ENCODE measurements at regions not wholly inside any gene's neighbourhood (a gene's known extent, or its start where the extent isn't known, plus 50 kb on each side); places are given as distances from the start of the nearest gene placed in this dataset.
"Not testable (repeated sequence)": the region's sequence is repeated elsewhere in the genome, so short reads cannot be mapped to it uniquely, and the experiment has no call there.

DNA sequence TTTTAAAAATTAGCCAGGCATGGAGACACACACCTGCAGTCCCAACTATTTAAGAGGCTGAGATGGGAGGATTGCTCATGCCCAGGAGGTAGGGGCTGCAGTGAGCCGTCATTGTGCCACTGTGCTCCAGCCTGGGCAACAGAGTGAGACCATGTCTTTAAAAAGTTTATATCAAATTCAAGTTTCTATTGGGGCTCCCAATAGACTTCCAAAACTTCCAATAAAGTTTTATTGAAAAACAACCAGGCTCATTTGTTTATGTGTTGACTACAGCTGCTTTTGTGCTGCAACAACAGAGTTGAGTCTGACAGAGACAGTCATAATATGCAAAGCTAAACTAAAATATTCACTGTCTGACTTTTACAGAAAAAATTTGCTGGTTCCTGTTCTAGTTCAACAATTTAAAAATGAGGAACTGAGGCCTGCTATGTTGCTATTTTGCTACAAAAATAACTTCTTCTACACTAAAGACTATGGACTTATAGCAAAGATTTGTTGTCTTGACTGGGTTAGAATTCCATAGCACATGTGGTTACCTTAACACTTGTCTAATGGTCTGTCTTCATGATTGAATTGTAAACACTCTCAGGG, 63.3 kb upstream of the RELL1 start:
- H3K4me1 Mint-ChIP-seq (ENCODE audit: low read depth) = no peaks in the 10 kb centered on the region
- no peaks in the 10 kb centered on the region for H3K27me3 Mint-ChIP-seq (ENCODE audit: low read depth)
- TF ChIP-seq, protein P1, sequence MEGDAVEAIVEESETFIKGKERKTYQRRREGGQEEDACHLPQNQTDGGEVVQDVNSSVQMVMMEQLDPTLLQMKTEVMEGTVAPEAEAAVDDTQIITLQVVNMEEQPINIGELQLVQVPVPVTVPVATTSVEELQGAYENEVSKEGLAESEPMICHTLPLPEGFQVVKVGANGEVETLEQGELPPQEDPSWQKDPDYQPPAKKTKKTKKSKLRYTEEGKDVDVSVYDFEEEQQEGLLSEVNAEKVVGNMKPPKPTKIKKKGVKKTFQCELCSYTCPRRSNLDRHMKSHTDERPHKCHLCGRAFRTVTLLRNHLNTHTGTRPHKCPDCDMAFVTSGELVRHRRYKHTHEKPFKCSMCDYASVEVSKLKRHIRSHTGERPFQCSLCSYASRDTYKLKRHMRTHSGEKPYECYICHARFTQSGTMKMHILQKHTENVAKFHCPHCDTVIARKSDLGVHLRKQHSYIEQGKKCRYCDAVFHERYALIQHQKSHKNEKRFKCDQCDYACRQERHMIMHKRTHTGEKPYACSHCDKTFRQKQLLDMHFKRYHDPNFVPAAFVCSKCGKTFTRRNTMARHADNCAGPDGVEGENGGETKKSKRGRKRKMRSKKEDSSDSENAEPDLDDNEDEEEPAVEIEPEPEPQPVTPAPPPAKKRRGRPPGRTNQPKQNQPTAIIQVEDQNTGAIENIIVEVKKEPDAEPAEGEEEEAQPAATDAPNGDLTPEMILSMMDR (IDR thresholded peaks at IDR 0.05) = no peak
- H3K9me3 Mint-ChIP-seq (ENCODE audit: low read depth) = no peaks in the 10 kb centered on the region
- DNase-seq (ENCODE audit: low spot score) = no peak
- no peak overlapping the region for H3K4me3 Mint-ChIP-seq (ENCODE audit: unreplicated experiment)
- H3K27ac Mint-ChIP-seq (ENCODE audit: unreplicated experiment) = no peak overlapping the region
- H3K36me3 Mint-ChIP-seq (ENCODE audit: low read depth) = no peaks in the 10 kb centered on the region

DNA sequence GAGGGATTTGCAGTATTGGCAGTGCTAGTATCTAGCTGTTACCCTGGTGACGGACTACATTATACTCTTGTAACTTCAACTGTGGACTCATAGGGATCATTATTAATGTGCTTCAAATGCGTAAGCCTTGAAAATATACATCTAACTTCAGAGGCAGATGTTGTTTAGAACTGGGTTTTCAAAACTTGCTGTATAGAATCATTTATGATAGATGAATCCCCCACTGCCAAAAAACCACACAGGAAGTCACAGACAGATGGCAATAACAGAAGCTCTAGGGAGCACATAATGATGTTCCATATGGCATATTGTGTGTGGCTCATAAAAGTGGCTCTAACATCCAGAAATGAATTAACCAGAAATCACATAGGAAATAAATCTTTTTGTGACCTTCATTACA, 62.3 kb upstream of the RELL1 start:
- H3K4me1 Mint-ChIP-seq (ENCODE audit: low read depth) = no peaks in the 10 kb centered on the region
- TF ChIP-seq, protein P1 (IDR thresholded peaks at IDR 0.05) = no peak

DNA sequence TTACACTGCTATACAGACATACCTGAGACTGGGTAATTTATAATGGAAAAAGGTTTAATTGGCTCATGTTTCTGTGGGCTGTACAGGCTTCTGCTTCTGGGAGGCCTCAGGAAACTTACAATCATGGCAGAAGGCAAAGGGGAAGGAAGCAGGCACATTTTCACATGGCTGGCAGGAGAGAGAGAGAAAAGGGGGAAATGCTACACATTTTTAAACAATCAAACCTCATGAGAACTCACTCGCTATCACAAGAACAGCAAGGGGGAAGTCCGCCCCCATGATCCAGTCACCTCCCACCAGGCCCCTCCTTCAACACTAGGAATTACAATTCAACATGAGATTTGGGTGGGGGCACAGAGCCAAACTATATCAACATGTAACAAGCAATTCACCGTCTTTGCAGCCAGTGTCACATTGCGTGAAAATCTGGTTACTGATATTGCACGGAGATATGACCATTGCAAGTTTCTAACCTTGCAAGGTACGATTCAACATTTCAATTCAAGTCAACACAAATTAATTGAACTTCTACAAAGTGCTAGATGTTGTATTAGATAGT, 61.7 kb upstream of the RELL1 start:
- H3K4me3 Mint-ChIP-seq (ENCODE audit: unreplicated experiment) = no peak overlapping the region

More for the DNA sequence above, 62.3 kb upstream of the RELL1 start:
- Mint-ChIP-seq H3K27me3 (ENCODE audit: low read depth) (no peaks in the 10 kb centered on the region), H3K36me3 (ENCODE audit: low read depth) (no peaks in the 10 kb centered on the region), H3K4me3 (ENCODE audit: unreplicated experiment) (no peak overlapping the region), H3K27ac (ENCODE audit: unreplicated experiment) (no peak overlapping the region), H3K9me3 (ENCODE audit: low read depth) (no peaks in the 10 kb centered on the region)
- no peak for DNase-seq (ENCODE audit: low spot score)

DNA sequence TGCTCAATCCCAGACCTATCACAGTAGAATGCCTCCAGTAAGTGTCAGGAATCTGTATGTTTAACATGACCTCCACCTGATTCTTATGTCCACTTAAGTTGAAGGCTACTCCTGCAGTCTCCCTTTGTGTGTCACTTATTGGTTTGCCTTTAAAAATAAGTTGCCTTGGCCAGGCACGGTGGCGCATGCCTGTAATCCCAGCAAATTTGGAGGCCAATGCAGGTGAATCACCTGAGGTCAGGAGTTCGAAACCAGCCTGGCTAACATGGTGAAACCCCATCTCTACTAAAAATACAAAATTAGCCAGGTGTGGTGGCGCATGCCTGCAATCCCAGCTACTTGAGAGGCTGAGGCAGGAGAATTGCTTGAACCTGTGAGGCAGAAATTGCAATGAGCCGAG, 60.7 kb upstream of the RELL1 start:
- not testable (repeated sequence) for H3K36me3 Mint-ChIP-seq (ENCODE audit: low read depth); H3K4me3 Mint-ChIP-seq (ENCODE audit: unreplicated experiment); H3K27ac Mint-ChIP-seq (ENCODE audit: unreplicated experiment); H3K9me3 Mint-ChIP-seq (ENCODE audit: low read depth); H3K27me3 Mint-ChIP-seq (ENCODE audit: low read depth); H3K4me1 Mint-ChIP-seq (ENCODE audit: low read depth); DNase-seq (ENCODE audit: low spot score)

More for the DNA sequence above, 61.7 kb upstream of the RELL1 start:
- H3K27ac Mint-ChIP-seq (ENCODE audit: unreplicated experiment) = no peak overlapping the region
- H3K36me3 Mint-ChIP-seq (ENCODE audit: low read depth) = no peaks in the 10 kb centered on the region
- H3K4me1 Mint-ChIP-seq (ENCODE audit: low read depth) = no peaks in the 10 kb centered on the region
- H3K27me3 Mint-ChIP-seq (ENCODE audit: low read depth) = no peaks in the 10 kb centered on the region
- TF ChIP-seq, protein P1 (IDR thresholded peaks at IDR 0.05) = no peak
- no peaks in the 10 kb centered on the region for H3K9me3 Mint-ChIP-seq (ENCODE audit: low read depth)
- no peak for DNase-seq (ENCODE audit: low spot score)

DNA sequence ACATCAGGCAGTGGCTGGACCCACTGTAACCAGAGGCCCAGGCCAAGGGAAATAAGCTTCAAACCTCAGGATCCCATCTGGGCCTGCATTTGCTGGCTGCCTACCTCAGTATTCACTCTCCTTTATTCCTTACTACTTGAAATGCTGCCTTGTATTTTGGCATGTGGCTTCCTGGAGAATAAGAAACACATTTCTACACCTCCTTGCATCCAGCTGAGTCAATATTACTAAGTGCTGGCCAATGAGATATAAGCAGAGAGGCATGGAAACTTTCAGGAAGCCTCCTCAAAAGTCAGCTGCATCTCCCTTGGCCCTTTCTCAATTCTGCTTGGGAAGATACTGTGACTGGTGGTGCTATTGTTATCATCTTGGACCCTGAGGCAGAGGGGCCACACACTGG, 59.8 kb upstream of the RELL1 start:
- Mint-ChIP-seq H3K4me1 (ENCODE audit: low read depth) (peaks cover 4% of the 10 kb centered on the region), H3K27me3 (ENCODE audit: low read depth) (no peaks in the 10 kb centered on the region), H3K27ac (ENCODE audit: unreplicated experiment) (no peak overlapping the region), H3K36me3 (ENCODE audit: low read depth) (no peaks in the 10 kb centered on the region), H3K4me3 (ENCODE audit: unreplicated experiment) (no peak overlapping the region), H3K9me3 (ENCODE audit: low read depth) (no peaks in the 10 kb centered on the region)
- TF ChIP-seq, protein P1 (IDR thresholded peaks at IDR 0.05) = no peak
- no peak for DNase-seq (ENCODE audit: low spot score)

DNA sequence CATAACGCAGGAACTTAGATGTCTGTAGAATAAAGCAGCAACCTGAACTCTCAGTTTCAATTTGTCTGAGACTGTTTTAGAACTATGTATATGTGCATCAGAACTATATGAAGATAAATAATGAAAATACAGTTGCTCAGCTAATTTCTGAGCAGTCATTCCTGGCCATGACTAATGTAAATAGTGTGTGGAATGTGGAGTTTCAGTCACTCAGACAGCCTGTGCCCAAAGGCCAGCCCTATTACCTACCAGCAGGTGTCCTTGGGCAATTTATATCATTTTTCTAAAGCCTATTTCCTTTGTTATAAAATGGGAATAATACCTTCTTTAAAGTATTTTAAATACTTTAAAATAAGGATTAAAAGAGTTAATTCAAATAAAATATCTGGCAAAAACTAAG, 56.0 kb upstream of the RELL1 start:
- no peaks in the 10 kb centered on the region for H3K36me3 Mint-ChIP-seq (ENCODE audit: low read depth)
- H3K27ac Mint-ChIP-seq (ENCODE audit: unreplicated experiment) = no peak overlapping the region
- H3K9me3 Mint-ChIP-seq (ENCODE audit: low read depth) = peaks cover 3% of the 10 kb centered on the region
- no peak for DNase-seq (ENCODE audit: low spot score)
- peaks cover 4% of the 10 kb centered on the region for H3K4me1 Mint-ChIP-seq (ENCODE audit: low read depth)
- no peak overlapping the region for H3K4me3 Mint-ChIP-seq (ENCODE audit: unreplicated experiment)
- TF ChIP-seq, protein P1 (IDR thresholded peaks at IDR 0.05) = peak; percentile 21
- H3K27me3 Mint-ChIP-seq (ENCODE audit: low read depth) = no peaks in the 10 kb centered on the region
